ENCODE measurements at regions not wholly inside any gene's neighbourhood (a gene's known extent, or its start where the extent isn't known, plus 50 kb on each side); places are given as distances from the start of the nearest gene placed in this dataset.

DNA sequence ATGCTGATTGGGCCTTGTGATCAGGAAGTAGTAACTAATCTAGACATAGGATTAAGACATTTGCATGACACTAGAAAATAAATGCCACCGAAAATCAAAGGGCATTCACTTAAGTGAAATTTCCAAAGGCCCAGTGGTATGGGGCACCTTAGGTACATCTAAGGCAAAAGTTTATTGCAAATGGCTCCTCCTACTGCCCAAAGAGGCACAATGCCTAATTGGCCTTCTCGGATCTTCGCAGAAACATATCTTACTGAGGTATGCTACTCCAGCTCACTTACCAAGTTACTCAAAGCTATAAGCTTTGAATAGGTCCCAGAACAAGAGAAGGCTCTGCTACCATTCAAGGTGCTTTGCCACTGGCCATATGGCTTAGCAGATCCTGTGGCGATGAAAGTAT, 174.8 kb upstream of the CXCL13 start:
- TF ChIP-seq, protein P1, sequence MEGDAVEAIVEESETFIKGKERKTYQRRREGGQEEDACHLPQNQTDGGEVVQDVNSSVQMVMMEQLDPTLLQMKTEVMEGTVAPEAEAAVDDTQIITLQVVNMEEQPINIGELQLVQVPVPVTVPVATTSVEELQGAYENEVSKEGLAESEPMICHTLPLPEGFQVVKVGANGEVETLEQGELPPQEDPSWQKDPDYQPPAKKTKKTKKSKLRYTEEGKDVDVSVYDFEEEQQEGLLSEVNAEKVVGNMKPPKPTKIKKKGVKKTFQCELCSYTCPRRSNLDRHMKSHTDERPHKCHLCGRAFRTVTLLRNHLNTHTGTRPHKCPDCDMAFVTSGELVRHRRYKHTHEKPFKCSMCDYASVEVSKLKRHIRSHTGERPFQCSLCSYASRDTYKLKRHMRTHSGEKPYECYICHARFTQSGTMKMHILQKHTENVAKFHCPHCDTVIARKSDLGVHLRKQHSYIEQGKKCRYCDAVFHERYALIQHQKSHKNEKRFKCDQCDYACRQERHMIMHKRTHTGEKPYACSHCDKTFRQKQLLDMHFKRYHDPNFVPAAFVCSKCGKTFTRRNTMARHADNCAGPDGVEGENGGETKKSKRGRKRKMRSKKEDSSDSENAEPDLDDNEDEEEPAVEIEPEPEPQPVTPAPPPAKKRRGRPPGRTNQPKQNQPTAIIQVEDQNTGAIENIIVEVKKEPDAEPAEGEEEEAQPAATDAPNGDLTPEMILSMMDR (conservative IDR thresholded peaks at IDR 0.05): no peak
- no peak for TF ChIP-seq EZH2 (IDR thresholded peaks at IDR 0.05; ENCODE audit: low read depth)
- no peaks in the 10 kb centered on the region for H3K36me3 ChIP-seq (ENCODE audit: low read depth)
- H3K4me2 ChIP-seq: no peak overlapping the region
- H3K4me1 ChIP-seq (replicated peaks; ENCODE audit: insufficient read depth): no peaks in the 10 kb centered on the region
- H3K27ac ChIP-seq: no peak overlapping the region
- no peak for DNase-seq
- H3F3A ChIP-seq (ENCODE audit: insufficient read depth, low read depth): no peaks in the 10 kb centered on the region
- no peaks in the 10 kb centered on the region for H3K9me3 ChIP-seq (ENCODE audit: insufficient read depth, low read depth)
- intact Hi-C loops (cut with micrococcal nuclease; ENCODE audit: unreplicated experiment): loop anchor here (10.0 kb wide), 1 partner anchor 174 kb away; the partner anchor contains the start of gene CXCL13
- H2AFZ ChIP-seq: no peak overlapping the region
- H3K79me2 ChIP-seq (ENCODE audit: low read depth): no peaks in the 10 kb centered on the region
- CTCF ChIA-PET: no interaction called here
- no peaks in the 10 kb centered on the region for H4K20me1 ChIP-seq (ENCODE audit: insufficient read depth)
- H3K9me2 ChIP-seq (ENCODE audit: insufficient read depth): no peaks in the 10 kb centered on the region
- H3K4me3 ChIP-seq: no peak overlapping the region
- BruUV-seq (replicated peaks): no TSS peak
- no peaks in the 10 kb centered on the region for H3K27me3 ChIP-seq (ENCODE audit: insufficient read depth, low read depth)
- POLR2A ChIA-PET (ENCODE audit: unreplicated experiment): no interaction called here

DNA sequence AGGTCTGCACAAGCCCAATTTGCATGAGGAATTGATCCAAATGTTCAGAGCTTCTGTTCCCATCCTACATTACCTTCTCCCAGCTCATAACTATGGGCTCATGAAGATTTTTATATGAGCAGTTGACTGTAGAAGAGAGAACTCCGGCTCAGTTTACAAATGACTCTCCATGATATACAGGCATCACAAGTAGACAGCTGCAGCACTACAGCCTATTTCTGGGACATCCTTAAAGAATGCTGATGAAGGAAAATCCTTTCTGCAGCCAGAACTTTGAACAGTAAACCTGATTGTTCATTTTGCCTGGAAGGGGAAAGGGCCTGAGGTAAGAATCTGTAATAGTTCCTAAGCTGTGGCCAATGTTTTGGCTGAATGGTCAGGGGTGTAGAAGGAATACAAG, 174.1 kb upstream of the CXCL13 start:
- H2AFZ ChIP-seq: no peak overlapping the region
- H3K79me2 ChIP-seq (ENCODE audit: low read depth): no peaks in the 10 kb centered on the region
- H4K20me1 ChIP-seq (ENCODE audit: insufficient read depth): no peaks in the 10 kb centered on the region
- ChIA-PET POLR2A (ENCODE audit: unreplicated experiment) (no interaction called here), CTCF (no interaction called here)
- H3K9me3 ChIP-seq (ENCODE audit: insufficient read depth, low read depth): no peaks in the 10 kb centered on the region
- no peaks in the 10 kb centered on the region for H3K36me3 ChIP-seq (ENCODE audit: low read depth)
- no TSS peak for BruUV-seq (replicated peaks)
- intact Hi-C loops (cut with micrococcal nuclease; ENCODE audit: unreplicated experiment): loop anchor here (10.0 kb wide), 1 partner anchor 173 kb away; the partner anchor contains the start of gene CXCL13
- no peak overlapping the region for H3K4me2 ChIP-seq
- H3K27me3 ChIP-seq (ENCODE audit: insufficient read depth, low read depth): no peaks in the 10 kb centered on the region
- no peaks in the 10 kb centered on the region for H3F3A ChIP-seq (ENCODE audit: insufficient read depth, low read depth)
- no peak overlapping the region for H3K27ac ChIP-seq
- no peak overlapping the region for H3K4me3 ChIP-seq
- H3K4me1 ChIP-seq (replicated peaks; ENCODE audit: insufficient read depth): no peaks in the 10 kb centered on the region
- TF ChIP-seq EZH2 (IDR thresholded peaks at IDR 0.05; ENCODE audit: low read depth): no peak
- TF ChIP-seq, protein P1 (conservative IDR thresholded peaks at IDR 0.05): no peak
- no peaks in the 10 kb centered on the region for H3K9me2 ChIP-seq (ENCODE audit: insufficient read depth)
- no peak for DNase-seq

DNA sequence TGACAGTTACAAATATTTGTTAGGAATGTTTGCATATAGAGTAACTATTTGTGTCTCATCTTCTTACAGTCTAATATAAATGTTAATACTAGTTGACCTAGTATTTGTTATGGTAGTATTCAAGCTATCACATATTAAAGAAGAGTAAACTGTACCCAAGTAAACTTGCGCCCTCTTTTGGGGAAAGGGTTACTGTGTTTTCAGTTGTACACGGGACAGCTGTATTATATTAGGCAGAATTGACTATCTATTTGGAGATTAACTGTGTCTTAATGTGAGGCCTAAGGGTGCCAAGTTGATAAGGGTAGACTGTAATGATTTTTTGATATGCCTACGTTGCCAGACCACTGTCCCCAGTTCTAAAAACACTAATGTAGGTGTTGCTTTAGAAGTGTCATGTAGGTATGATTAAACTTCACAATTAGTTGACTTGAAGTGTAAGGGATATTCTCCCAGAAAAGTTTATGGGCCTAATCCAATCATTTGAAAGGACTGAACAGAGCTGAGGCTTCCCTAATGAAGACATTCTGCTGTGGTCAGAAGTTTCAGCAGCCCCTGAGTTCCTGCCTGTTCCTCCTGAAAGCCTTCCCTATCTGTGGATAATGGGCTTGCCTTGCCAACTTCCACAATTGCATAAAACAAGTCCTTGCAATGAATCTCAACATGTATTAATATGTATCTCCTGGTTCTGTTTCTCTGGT, 172.8 kb upstream of the CXCL13 start:
- H3K9me2 ChIP-seq (ENCODE audit: insufficient read depth): no peaks in the 10 kb centered on the region
- no peaks in the 10 kb centered on the region for H3K36me3 ChIP-seq (ENCODE audit: low read depth)
- H3K4me3 ChIP-seq: no peak overlapping the region
- no peaks in the 10 kb centered on the region for H3F3A ChIP-seq (ENCODE audit: insufficient read depth, low read depth)
- ChIA-PET POLR2A (ENCODE audit: unreplicated experiment) (no interaction called here), CTCF (no interaction called here)
- no peak overlapping the region; the same call in 1 of the 2 replicates for H3K4me2 ChIP-seq
- H3K27me3 ChIP-seq (ENCODE audit: insufficient read depth, low read depth): no peaks in the 10 kb centered on the region
- no peak overlapping the region for H2AFZ ChIP-seq
- no peaks in the 10 kb centered on the region for H4K20me1 ChIP-seq (ENCODE audit: insufficient read depth)
- no TSS peak for BruUV-seq (replicated peaks)
- H3K27ac ChIP-seq: no peak overlapping the region
- H3K4me1 ChIP-seq (replicated peaks; ENCODE audit: insufficient read depth): no peaks in the 10 kb centered on the region
- no peak for DNase-seq
- intact Hi-C loops (cut with micrococcal nuclease; ENCODE audit: unreplicated experiment): loop anchor here (10.0 kb wide), 1 partner anchor 172 kb away; the partner anchor contains the start of gene CXCL13
- H3K79me2 ChIP-seq (ENCODE audit: low read depth): no peaks in the 10 kb centered on the region
- TF ChIP-seq, protein P1 (conservative IDR thresholded peaks at IDR 0.05): no peak
- TF ChIP-seq EZH2 (IDR thresholded peaks at IDR 0.05; ENCODE audit: low read depth): no peak
- H3K9me3 ChIP-seq (ENCODE audit: insufficient read depth, low read depth): no peaks in the 10 kb centered on the region

All from PC-9 (cell line).